GM12891 (cell line): ENCODE measurements at regions not wholly inside any gene's neighbourhood (a gene's known extent, or its start where the extent isn't known, plus 50 kb on each side); places are given as distances from the start of the nearest gene placed in this dataset.

Source experiments
- POLR2A ChIP-seq: IDR thresholded peaks from 2 replicates; pipeline ENCODE4 v1.6.1; 2011; ENCODE audit warnings: low read depth, low read length, control low read depth
- POLR2AphosphoS5 ChIP-seq: IDR thresholded peaks from 2 replicates; pipeline ENCODE4 v1.6.1; 2011; ENCODE audit warnings: low read depth, low read length, control low read depth
- SPI1 ChIP-seq: IDR thresholded peaks from 2 replicates; pipeline ENCODE4 v1.6.1; 2011; ENCODE audit warnings: low read depth, low read length, control low read depth
- TAF1 ChIP-seq: IDR thresholded peaks from 2 replicates; pipeline ENCODE4 v1.6.1; 2011; ENCODE audit warnings: low read depth, low read length, control low read depth

- no peak for TF ChIP-seq POLR2AphosphoS5
- no peak for TF ChIP-seq TAF1
- TF ChIP-seq POLR2A: no peak
- TF ChIP-seq SPI1: no peak
These were observed 376.2 kb upstream of the RORA start for GRCh38 chr15:61605343-61605742.
